NCI-H748 (cell line): ENCODE measurements at regions not wholly inside any gene's neighbourhood (a gene's known extent, or its start where the extent isn't known, plus 50 kb on each side); places are given as distances from the start of the nearest gene placed in this dataset.

Experiments used
- DNase-seq: peaks from one replicate; lab custom pipeline; 2025; ENCODE audit not compliant: unreplicated experiment; lab: John Stamatoyannopoulos, UW

GRCh38 chr4:176441594-176441993 lies 121.8 kb downstream of the SPCS3 start:
- no peak for DNase-seq

- DNase-seq = no peak
These were observed 123.4 kb downstream of the SPCS3 start for GRCh38 chr4:176443117-176443516.

- no peak for DNase-seq
These were observed 124.1 kb downstream of the SPCS3 start for GRCh38 chr4:176443646-176444409.

GRCh38 chr4:176444741-176445140 lies 125.0 kb downstream of the SPCS3 start:
- no peak for DNase-seq

GRCh38 chr4:176448761-176449160 lies 129.0 kb downstream of the SPCS3 start:
- no peak for DNase-seq

- peak; percentile 93 for DNase-seq
These were observed 131.7 kb downstream of the SPCS3 start for GRCh38 chr4:176451443-176451842.

- peak; percentile 21 for DNase-seq
These were observed 133.3 kb downstream of the SPCS3 start for GRCh38 chr4:176453079-176453478.

GRCh38 chr4:176453658-176454057 lies 133.9 kb downstream of the SPCS3 start:
- DNase-seq = peak; percentile 21

- DNase-seq = no peak
These were observed 145.0 kb downstream of the SPCS3 start for GRCh38 chr4:176464748-176465147.

- DNase-seq = no peak
These were observed 147.2 kb downstream of the SPCS3 start for GRCh38 chr4:176467001-176467400.

- DNase-seq = no peak
These were observed 149.8 kb downstream of the SPCS3 start for GRCh38 chr4:176469546-176469945.

GRCh38 chr4:176470671-176471070 lies 150.9 kb downstream of the SPCS3 start:
- DNase-seq = no peak

GRCh38 chr4:176475067-176475466 lies 155.3 kb downstream of the SPCS3 start:
- no peak for DNase-seq

- DNase-seq = no peak
These were observed 158.3 kb downstream of the SPCS3 start for GRCh38 chr4:176478076-176478475.

GRCh38 chr4:176479767-176480166 lies 160.0 kb downstream of the SPCS3 start:
- no peak for DNase-seq

GRCh38 chr4:176482972-176483371 lies 163.2 kb downstream of the SPCS3 start:
- no peak for DNase-seq

- DNase-seq = no peak
These were observed 164.7 kb downstream of the SPCS3 start for GRCh38 chr4:176484301-176484984.

- no peak for DNase-seq
These were observed 169.2 kb downstream of the SPCS3 start for GRCh38 chr4:176489001-176489400.

- DNase-seq = no peak
These were observed 173.0 kb downstream of the SPCS3 start for GRCh38 chr4:176492646-176493302.

- DNase-seq = no peak
These were observed 179.0 kb downstream of the SPCS3 start for GRCh38 chr4:176498617-176499256.

GRCh38 chr4:176499518-176499917 lies 179.8 kb downstream of the SPCS3 start:
- DNase-seq = no peak

GRCh38 chr4:176500894-176501293 lies 181.1 kb downstream of the SPCS3 start:
- no peak for DNase-seq
